GM19035 (cell line): ENCODE measurements at regions not wholly inside any gene's neighbourhood (a gene's known extent, or its start where the extent isn't known, plus 50 kb on each side); places are given as distances from the start of the nearest gene placed in this dataset.

Experiments
- ATAC-seq: cut with Tn5 transposase; IDR thresholded peaks from one replicate; pipeline ENCODE4 v1.9.1; 2021; ENCODE audit not compliant: unreplicated experiment

GRCh38 chr12:115859231-115859630 lies 418.3 kb downstream of the MED13L start:
- no peak for ATAC-seq

- no peak for ATAC-seq
These were observed 419.6 kb downstream of the MED13L start for GRCh38 chr12:115857923-115858322.

GRCh38 chr12:115857160-115857920 lies 420.2 kb downstream of the MED13L start:
- ATAC-seq, result no peak

- ATAC-seq, result no peak
These were observed 425.4 kb downstream of the MED13L start for GRCh38 chr12:115852054-115852453.

- no peak for ATAC-seq
These were observed 426.5 kb downstream of the MED13L start for GRCh38 chr12:115850957-115851356.

GRCh38 chr12:115849262-115849943 lies 428.1 kb downstream of the MED13L start:
- no peak for ATAC-seq

- no peak for ATAC-seq
These were observed 430.1 kb downstream of the MED13L start for GRCh38 chr12:115847398-115847797.

- no peak for ATAC-seq
These were observed 431.0 kb downstream of the MED13L start for GRCh38 chr12:115846516-115846915.

GRCh38 chr12:115840159-115840558 lies 437.3 kb downstream of the MED13L start:
- no peak for ATAC-seq

- no peak for ATAC-seq
These were observed 438.5 kb downstream of the MED13L start for GRCh38 chr12:115838952-115839351.

- ATAC-seq, result no peak
These were observed 440.3 kb downstream of the MED13L start for GRCh38 chr12:115837220-115837619.

GRCh38 chr12:115835445-115835844 lies 442.0 kb downstream of the MED13L start:
- ATAC-seq, result no peak

- no peak for ATAC-seq
These were observed 443.8 kb downstream of the MED13L start for GRCh38 chr12:115833704-115834103.

GRCh38 chr12:115830633-115831032 lies 446.9 kb downstream of the MED13L start:
- no peak for ATAC-seq

- no peak for ATAC-seq
These were observed 447.4 kb downstream of the MED13L start for GRCh38 chr12:115830070-115830469.

- ATAC-seq, result no peak
These were observed 449.3 kb downstream of the MED13L start for GRCh38 chr12:115828168-115828567.

GRCh38 chr12:115824936-115825602 lies 452.4 kb downstream of the MED13L start:
- no peak for ATAC-seq

GRCh38 chr12:115823635-115824034 lies 453.9 kb downstream of the MED13L start:
- no peak for ATAC-seq

- ATAC-seq, result no peak
These were observed 456.8 kb downstream of the MED13L start for GRCh38 chr12:115820656-115821055.

GRCh38 chr12:115818973-115819372 lies 458.5 kb downstream of the MED13L start:
- ATAC-seq, result no peak

GRCh38 chr12:115817389-115817788 lies 460.1 kb downstream of the MED13L start:
- no peak for ATAC-seq

- ATAC-seq, result no peak
These were observed 461.6 kb downstream of the MED13L start for GRCh38 chr12:115815924-115816323.
